ENCODE measurements at regions not wholly inside any gene's neighbourhood (a gene's known extent, or its start where the extent isn't known, plus 50 kb on each side); places are given as distances from the start of the nearest gene placed in this dataset.
"Not testable (repeated sequence)": the region's sequence is repeated elsewhere in the genome, so short reads cannot be mapped to it uniquely, and the experiment has no call there.

- H3K9me3 Mint-ChIP-seq, H3K27me3 Mint-ChIP-seq, H3K4me3 Mint-ChIP-seq, H3K27ac Mint-ChIP-seq, H3K36me3 Mint-ChIP-seq, H3K4me1 Mint-ChIP-seq: not testable (repeated sequence)
Observed at GRCh38 chr2:215721515-215721914, 285.6 kb upstream of the FN1 start.

- no peaks in the 10 kb centered on the region for H3K36me3 Mint-ChIP-seq
- H3K9me3 Mint-ChIP-seq, result no peaks in the 10 kb centered on the region
- H3K4me3 Mint-ChIP-seq, result no peak overlapping the region
- no peaks in the 10 kb centered on the region for H3K27me3 Mint-ChIP-seq
- no peak overlapping the region for H3K27ac Mint-ChIP-seq
- no peaks in the 10 kb centered on the region for H3K4me1 Mint-ChIP-seq
Observed at GRCh38 chr2:215718890-215719289, 283.0 kb upstream of the FN1 start.

- Mint-ChIP-seq H3K4me1 (no peaks in the 10 kb centered on the region), H3K4me3 (no peak overlapping the region), H3K27ac (no peak overlapping the region), H3K9me3 (no peaks in the 10 kb centered on the region), H3K27me3 (no peaks in the 10 kb centered on the region), H3K36me3 (no peaks in the 10 kb centered on the region)
Observed at GRCh38 chr2:215718436-215718835, 282.6 kb upstream of the FN1 start.

DNA sequence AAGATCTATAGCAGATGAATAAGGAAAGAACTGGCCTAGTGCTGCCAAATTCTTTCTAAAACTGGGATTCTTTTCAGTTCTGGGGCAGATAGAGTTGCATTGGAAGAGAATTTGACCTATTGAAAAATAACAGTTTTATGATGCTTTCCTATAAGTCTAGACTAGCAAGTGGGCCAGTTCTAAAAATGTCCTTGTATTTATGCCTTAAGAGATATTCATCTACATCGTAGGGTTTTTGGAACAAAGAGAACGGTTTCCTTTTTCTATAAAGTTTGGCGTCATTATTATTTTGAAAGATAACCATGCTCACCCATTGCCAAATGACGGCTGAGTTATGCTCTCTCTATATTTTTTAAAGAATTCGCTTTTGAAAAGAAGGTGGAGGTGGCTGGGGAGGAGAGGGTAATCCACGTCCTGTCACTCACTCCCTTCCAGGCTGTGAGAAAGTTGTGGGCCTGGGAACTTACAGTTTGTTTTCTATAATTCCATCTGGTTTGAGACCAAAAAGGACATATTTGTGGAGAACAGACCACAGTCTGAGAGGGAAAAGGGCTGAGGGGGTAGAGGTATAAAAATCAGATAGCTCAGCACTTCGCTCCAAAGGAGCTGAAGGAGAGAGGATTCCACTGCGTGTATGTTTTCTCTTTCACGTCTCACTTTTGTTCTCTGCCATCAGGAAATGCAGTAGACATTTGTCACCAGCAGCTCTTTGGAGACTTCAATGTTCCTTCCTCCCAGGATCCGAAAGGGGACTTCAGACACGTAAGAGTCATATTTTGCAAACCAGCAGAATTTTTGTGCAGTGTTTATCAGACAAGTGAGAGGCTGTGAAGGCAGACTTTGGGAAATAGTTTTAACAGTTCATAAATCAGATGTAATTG is 281.9 kb upstream of the FN1 start:
- H3K4me3 Mint-ChIP-seq, result no peak overlapping the region
- no peaks in the 10 kb centered on the region for H3K36me3 Mint-ChIP-seq
- no peak overlapping the region for H3K27ac Mint-ChIP-seq
- no peaks in the 10 kb centered on the region for H3K9me3 Mint-ChIP-seq
- H3K27me3 Mint-ChIP-seq, result peaks cover 1% of the 10 kb centered on the region
- H3K4me1 Mint-ChIP-seq, result no peaks in the 10 kb centered on the region

DNA sequence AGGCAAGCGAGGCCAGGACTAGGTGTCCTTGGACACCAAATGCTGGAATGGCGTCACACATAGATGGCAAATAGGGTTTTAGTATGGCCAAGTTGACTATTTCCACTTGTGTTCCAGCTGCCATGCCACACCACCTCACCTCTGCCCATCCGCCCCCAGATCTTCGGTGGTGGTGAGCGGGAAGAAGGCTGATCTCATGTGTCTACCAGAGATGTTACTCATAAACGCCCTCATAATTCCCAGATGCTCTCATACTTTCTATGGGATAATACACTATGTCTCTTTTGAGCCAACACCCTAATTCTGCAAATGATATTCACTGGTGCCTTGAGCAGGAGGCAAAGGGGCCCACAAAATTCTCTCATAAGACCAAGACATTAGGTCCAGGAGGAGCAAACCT is 281.1 kb upstream of the FN1 start:
- Mint-ChIP-seq H3K4me3 (no peak overlapping the region), H3K27ac (no peak overlapping the region), H3K27me3 (peaks cover 1% of the 10 kb centered on the region), H3K9me3 (no peaks in the 10 kb centered on the region), H3K4me1 (no peaks in the 10 kb centered on the region), H3K36me3 (no peaks in the 10 kb centered on the region)

- peaks cover 1% of the 10 kb centered on the region for H3K27me3 Mint-ChIP-seq
- H3K9me3 Mint-ChIP-seq, result no peaks in the 10 kb centered on the region
- H3K36me3 Mint-ChIP-seq, result no peaks in the 10 kb centered on the region
- no peaks in the 10 kb centered on the region for H3K4me1 Mint-ChIP-seq
- H3K27ac Mint-ChIP-seq, result no peak overlapping the region
- H3K4me3 Mint-ChIP-seq, result no peak overlapping the region
Observed at GRCh38 chr2:215712871-215713790, 277.3 kb upstream of the FN1 start.

GRCh38 chr2:215712219-215712868 is 276.5 kb upstream of the FN1 start:
- Mint-ChIP-seq H3K4me3 (no peak overlapping the region), H3K27ac (no peak overlapping the region), H3K4me1 (no peaks in the 10 kb centered on the region), H3K36me3 (no peaks in the 10 kb centered on the region), H3K9me3 (no peaks in the 10 kb centered on the region), H3K27me3 (peaks cover 1% of the 10 kb centered on the region)

DNA sequence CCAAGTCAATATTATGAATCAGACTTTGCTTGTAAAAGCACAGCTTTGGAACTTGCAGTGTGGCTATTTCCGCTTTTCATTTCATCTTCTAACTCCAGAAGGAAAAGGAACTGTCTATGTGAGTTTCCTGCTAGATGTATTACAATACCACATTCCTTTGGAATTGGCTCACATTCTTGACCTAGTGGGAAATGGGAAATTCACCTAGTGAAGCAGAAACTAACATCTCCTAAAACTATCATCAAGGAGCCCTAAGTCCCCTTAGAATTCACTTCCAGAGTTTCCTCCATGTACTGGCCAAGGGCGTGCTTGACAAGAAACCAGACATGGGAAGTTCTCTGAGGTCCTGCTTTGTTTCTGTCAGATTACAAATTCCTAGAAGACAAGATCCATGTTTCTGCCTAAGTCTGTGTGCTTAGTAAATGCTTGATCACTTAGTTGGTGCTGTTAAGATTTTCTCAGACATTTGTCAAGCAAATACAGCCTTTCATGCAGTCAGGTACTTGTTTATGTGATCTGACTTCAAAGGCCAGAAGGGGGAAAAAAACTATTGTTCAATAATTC is 275.7 kb upstream of the FN1 start:
- H3K27me3 Mint-ChIP-seq, result peaks cover 1% of the 10 kb centered on the region
- no peaks in the 10 kb centered on the region for H3K9me3 Mint-ChIP-seq
- no peaks in the 10 kb centered on the region for H3K4me1 Mint-ChIP-seq
- H3K36me3 Mint-ChIP-seq, result no peaks in the 10 kb centered on the region
- H3K4me3 Mint-ChIP-seq, result no peak overlapping the region
- no peak overlapping the region for H3K27ac Mint-ChIP-seq

- H3K27ac Mint-ChIP-seq, result no peak overlapping the region
- no peaks in the 10 kb centered on the region for H3K27me3 Mint-ChIP-seq
- no peaks in the 10 kb centered on the region for H3K4me1 Mint-ChIP-seq
- H3K4me3 Mint-ChIP-seq, result no peak overlapping the region
- no peaks in the 10 kb centered on the region for H3K36me3 Mint-ChIP-seq
- no peaks in the 10 kb centered on the region for H3K9me3 Mint-ChIP-seq
Observed at GRCh38 chr2:215707608-215708007, 271.7 kb upstream of the FN1 start.

GRCh38 chr2:215705771-215706361 is 270.0 kb upstream of the FN1 start:
- Mint-ChIP-seq H3K27ac (no peak overlapping the region), H3K9me3 (no peaks in the 10 kb centered on the region), H3K4me1 (no peaks in the 10 kb centered on the region), H3K36me3 (no peaks in the 10 kb centered on the region), H3K27me3 (no peaks in the 10 kb centered on the region), H3K4me3 (no peak overlapping the region)

DNA sequence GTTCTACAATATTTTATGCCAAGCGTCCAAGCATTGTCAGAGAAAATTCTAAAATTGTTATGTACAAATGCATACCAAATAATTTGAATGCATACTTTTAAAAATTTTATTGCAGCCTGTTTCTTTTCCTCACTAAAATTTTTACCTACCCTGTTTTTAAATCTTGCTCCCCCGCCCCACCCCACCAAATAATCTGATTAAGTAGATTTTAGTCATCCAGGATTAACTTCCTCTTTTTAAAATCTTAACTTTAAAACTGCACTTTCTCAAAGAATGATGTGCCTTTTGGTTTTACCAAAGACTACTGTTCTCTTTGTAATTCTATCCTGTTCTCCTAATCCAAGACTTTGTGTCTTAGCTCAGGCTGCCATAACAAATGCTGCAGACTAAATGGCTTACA is 269.4 kb upstream of the FN1 start:
- Mint-ChIP-seq H3K4me3 (no peak overlapping the region), H3K27me3 (no peaks in the 10 kb centered on the region), H3K27ac (no peak overlapping the region), H3K36me3 (no peaks in the 10 kb centered on the region), H3K9me3 (no peaks in the 10 kb centered on the region), H3K4me1 (no peaks in the 10 kb centered on the region)

DNA sequence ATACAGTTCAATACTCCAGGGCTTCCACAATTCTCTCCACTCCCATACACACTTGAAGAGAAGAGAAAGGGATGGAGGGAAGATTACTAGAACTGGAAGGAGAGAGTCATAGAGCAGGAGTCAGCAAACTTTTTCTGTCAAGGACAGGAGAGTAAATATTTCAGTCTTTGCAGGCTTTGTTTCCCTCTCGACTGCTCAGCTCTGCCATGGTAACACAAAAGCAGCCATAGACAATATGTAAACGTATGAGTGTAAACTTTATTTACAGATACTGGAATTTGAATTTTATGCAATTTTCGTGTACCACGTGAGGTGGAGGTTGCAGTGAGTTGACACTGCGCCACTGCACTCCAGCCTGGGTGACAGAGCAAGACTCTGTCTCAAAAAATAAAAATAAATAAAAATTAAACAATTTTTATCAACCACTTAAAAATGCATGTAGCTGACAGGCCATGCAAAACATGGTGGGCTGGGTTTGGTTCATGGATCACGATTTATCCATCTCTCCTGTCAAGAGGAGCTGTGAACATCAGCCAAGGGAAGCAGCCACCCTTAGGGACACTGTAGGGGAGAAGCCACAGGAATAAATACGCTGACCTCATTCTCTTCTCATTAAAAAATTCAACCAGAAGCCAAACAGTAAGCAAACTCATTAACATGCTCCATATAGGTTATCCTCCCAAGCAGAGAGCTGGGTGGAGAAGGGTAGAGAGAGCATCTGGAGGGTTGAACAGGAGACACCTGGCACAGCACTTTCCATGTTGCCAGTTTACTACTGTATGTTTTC is 266.4 kb upstream of the FN1 start:
- Mint-ChIP-seq H3K4me3 (no peak overlapping the region), H3K27me3 (no peaks in the 10 kb centered on the region), H3K36me3 (peaks cover 4% of the 10 kb centered on the region), H3K4me1 (no peaks in the 10 kb centered on the region), H3K27ac (no peak overlapping the region), H3K9me3 (no peaks in the 10 kb centered on the region)

DNA sequence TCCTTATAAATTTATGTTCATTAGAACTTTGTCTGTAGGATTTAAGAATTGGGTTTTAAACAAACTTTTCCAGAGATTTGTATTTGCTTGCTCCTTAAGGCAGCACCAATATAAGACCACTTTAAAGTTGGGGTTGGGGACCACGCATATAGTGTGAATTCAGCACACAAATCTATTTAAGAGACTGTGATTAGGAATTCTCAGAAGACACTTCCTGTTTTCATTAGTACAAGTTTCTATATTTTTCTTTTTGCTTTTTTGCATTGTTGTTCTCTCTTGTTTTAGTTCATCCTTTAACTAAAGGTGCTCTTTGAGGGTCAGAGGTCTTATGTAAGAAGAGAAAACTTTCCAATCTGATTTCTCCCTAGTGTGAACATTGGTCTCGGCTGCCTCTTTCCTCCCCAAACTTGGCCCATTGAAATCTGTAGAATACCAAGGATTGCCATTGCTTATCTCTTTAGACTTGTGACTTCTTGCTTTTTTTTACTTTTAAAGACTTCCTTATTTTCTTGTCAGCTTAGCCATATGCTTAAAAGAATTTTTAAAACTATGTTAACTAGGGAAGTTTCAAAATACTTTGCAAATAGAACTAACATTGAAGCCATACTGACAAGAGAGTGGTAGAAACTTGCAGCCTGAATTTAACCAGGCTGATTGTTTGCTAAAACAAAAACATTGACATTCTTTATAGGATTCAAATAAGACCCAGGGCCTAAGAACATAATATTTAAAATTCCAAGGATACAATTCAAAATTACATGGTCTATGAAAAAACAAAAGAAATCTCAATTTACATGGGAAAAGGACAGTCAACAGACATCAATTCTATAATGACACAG is 264.1 kb upstream of the FN1 start:
- peaks cover 6% of the 10 kb centered on the region for H3K36me3 Mint-ChIP-seq
- no peaks in the 10 kb centered on the region for H3K4me1 Mint-ChIP-seq
- no peaks in the 10 kb centered on the region for H3K9me3 Mint-ChIP-seq
- no peak overlapping the region for H3K27ac Mint-ChIP-seq
- H3K4me3 Mint-ChIP-seq, result no peak overlapping the region
- no peaks in the 10 kb centered on the region for H3K27me3 Mint-ChIP-seq

DNA sequence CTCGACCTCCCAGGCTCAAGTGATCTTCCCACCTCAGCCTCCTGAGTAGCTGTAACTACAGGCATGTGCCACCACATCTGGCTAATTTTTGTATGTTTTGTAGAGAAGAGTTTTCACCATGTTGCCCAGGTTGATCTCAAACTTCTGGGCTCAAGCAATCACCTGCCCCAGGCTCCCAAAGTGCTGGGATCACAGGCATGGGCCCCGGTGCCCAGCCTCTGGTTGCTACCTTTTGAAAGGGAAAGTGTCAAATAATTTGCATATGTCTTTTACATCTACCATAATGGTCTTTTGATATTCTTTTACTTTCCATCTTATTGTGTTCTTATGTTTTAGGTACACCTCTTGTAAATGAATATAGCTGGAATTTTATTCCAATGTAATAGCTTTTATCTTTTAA is 263.1 kb upstream of the FN1 start:
- Mint-ChIP-seq H3K4me1 (no peaks in the 10 kb centered on the region), H3K9me3 (no peaks in the 10 kb centered on the region), H3K27ac (no peak overlapping the region), H3K4me3 (no peak overlapping the region), H3K36me3 (peaks cover 6% of the 10 kb centered on the region), H3K27me3 (no peaks in the 10 kb centered on the region)
